GM19239 (cell line): ENCODE measurements at regions not wholly inside any gene's neighbourhood (a gene's known extent, or its start where the extent isn't known, plus 50 kb on each side); places are given as distances from the start of the nearest gene placed in this dataset.
"Not testable (repeated sequence)": the region's sequence is repeated elsewhere in the genome, so short reads cannot be mapped to it uniquely, and the experiment has no call there.

Experiments used
- DNase-seq: peaks from one replicate; pipeline ENCODE4 v3.0.0; 2011; ENCODE audit warnings: low spot score; ENCODE audit not compliant: insufficient read length
- FAIRE-seq: peaks from 2 replicates; lab custom pipeline; 2011; peaks lifted over from hg19 to GRCh38; lab: Jason Lieb, UNC

- DNase-seq (no peak), FAIRE-seq (no peak)
These were observed 262.9 kb upstream of the RBMS1 start for GRCh38 chr2:160756481-160756880.

DNA sequence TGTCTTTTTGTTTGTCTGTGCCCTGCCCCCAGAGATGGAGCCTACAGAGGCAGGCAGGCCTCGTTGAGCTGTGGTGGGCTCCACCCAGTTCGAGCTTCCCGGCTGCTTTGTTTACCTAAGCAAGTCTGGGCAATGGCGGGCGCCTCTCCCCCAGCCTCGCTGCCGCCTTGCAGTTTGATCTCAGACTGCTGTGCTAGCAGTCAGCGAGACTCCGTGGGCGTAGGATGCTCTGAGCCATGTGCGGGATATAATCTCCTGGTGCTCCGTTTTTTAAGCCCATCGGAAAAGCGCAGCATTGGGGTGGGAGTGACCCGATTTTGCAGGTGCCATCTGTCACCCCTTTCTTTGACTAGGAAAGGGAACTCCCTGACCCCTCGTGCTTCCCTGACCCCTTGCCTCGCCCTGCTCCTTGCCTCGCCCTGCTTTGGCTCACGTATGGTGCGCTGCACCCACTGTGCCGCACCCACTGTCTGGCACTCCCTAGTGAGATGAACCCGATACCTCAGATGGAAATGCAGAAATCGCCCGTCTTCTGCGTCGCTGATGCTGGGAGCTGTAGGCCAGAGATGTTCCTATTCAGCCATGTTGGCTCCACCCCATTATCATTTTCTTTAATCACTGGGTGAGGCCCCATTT lies 269.0 kb upstream of the RBMS1 start:
- DNase-seq, FAIRE-seq: not testable (repeated sequence)

- FAIRE-seq, result no peak
- no peak for DNase-seq
These were observed 289.9 kb upstream of the RBMS1 start for GRCh38 chr2:160783474-160783873.

DNA sequence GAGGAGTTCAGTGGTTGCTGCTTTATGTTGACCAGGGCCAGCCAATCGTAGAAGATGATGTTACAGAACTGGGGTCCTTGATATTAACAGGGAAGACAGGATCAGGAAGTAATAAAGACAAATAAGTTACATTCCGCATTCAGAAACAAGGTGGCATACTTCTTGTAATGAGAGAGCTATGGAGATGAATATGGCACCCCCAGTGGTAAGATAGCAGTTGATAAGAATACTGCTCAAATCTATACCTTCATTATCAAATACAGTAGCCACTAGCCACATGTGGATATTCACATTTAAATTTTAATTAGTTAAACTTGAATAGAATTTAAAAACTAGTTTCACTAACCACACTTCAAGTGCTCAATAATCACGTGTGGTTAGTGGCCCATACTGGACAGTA lies 290.4 kb upstream of the RBMS1 start:
- DNase-seq, result no peak
- no peak for FAIRE-seq

DNA sequence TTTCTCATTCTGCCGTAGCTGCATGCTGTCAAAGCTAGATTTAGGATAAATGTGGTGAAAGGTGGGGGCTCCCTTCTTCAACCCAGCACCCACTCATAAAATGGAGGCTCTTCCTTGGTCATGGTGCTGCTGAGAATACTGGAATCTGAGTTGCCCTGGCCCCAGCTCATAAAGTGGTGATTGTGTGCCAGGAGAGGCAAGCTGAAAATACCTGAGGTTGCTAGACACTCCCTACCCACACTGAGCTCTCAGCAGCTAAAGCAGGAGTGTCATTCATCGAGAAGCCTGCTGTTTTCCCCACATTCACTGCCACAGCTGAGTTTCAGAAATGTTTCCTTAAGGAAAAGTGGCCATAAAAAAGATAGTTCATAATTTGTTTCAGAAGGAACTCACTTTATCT lies 297.1 kb upstream of the RBMS1 start:
- DNase-seq (no peak), FAIRE-seq (no peak)

DNA sequence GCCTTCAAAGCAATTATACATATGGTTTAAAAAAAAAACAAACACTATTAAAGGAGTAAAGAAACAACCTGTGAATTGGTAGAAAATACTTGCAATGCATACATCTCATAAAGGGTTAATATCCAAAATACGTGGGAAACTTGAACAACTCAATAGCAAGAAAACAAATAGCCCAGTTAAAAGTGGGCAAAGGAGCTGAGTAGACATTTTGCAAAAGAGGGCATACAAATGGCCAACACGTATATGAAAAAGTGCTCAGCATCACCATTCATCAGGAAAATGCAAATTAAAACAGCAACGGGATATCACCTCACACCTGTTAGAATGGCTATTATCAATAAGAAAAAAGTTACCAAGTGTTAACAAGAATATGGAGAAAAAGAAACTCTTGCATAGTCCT lies 298.3 kb upstream of the RBMS1 start:
- no peak for FAIRE-seq
- no peak for DNase-seq

DNA sequence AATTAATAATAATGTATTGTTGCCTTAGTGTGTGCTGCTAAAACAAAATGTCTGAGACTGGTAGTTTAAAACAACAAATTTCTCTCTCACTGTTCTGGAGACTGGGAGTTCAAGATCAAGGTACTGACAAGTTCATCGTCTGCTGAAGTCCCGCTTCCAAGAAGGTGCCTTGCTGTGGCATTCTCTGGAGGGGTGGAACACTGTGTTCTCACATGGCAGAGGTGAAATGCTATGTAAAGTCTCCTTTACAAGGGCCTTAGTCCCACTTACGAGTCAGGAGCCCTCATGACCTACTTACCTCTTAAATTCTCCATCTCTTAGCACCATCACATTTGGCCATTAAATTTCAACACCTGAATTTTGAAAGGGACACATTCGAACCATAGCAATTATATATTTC lies 299.2 kb upstream of the RBMS1 start:
- no peak for FAIRE-seq
- no peak for DNase-seq

DNA sequence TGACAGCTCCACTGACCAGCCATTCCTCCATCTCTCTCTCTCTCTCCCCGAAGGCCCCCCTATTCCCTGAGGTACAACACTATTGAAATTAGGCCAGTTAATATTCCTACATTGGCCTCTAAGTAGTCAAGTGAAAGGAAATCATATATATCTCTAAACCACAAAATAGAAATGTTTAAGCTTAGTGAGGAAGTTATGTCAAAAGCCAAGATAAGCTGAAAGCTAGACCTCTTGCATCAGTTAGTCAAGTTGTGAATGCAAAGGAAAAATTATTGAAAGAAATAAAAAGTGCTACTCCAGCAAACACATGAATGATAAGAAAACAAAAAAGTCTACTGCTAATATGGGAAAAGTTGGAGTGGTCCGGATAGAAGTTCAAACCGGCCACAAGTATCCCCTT lies 301.3 kb upstream of the RBMS1 start:
- FAIRE-seq, result no peak

GRCh38 chr2:160803881-160804280 lies 310.3 kb upstream of the RBMS1 start:
- FAIRE-seq (no peak), DNase-seq (no peak)

More for the DNA sequence above, 301.3 kb upstream of the RBMS1 start:
- no peak for DNase-seq

- no peak for FAIRE-seq
- DNase-seq, result no peak
These were observed 316.8 kb upstream of the RBMS1 start for GRCh38 chr2:160810406-160810805.

DNA sequence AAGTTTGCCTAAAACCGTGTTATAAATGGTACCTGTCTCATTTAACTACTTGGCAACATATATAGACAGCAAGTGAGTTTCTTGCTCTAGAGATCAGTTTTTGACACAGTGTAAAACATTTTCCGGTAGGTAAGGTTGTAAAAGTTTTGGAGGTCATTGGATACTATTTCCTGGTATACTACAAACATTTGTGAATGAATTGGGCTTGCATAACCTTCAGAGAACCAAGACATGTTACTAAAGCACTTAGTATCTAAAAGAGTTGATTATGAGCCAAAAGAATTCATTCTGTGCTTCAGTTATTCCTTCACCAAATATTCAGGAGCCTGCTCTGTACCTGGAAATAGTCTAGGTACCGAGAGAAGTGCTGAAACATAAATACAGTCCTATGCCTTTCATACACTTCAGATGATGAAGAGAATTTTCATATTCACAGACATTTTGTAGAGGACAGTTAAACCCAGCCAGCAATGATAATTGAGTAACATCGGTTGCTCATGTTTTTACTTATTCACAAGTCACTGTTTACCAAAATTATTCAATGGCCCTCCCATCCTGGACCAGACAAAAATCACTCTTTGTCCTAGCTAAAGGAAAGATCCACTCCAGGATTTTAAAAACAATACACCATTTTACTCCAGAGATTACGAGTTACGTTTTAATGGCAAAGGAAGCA lies 319.4 kb upstream of the RBMS1 start:
- no peak for FAIRE-seq
- no peak for DNase-seq

DNA sequence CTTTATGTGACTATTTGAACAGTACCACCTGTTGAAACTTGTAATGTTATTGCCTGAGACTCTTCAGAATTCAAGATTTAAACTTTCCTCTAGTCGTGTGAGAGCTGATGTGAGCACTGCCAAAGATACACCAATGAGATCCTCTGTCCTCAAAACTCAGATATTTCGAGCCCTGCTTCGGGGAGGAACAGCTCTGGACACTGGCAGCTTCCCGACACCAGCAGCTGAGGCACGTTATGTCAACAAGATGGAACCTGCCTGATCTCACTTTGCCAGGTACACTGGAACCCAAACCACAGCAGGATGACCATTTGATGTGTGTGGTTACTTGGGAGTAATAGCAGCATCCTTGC lies 319.9 kb upstream of the RBMS1 start:
- FAIRE-seq, result no peak
- DNase-seq, result no peak

GRCh38 chr2:160816916-160817499 lies 323.4 kb upstream of the RBMS1 start:
- FAIRE-seq, result no peak

DNA sequence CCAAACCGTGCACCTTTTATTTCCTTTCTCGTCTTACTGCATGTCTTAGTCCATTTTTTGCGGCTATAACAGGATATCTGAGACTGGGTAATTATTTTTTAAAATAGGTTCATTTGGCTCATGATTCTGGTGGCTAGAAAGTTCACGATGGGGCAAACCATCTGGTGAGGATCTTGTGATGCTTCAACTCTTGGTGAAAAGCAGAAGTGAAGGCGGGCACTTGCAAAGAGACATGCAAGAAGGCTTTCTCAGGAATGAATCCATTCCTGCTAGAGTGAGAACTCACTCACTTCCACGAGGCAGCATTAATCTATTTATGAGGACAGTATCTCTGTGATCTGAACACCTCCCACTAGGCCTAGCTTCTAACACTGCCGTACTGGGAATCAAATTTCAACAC lies 327.1 kb upstream of the RBMS1 start:
- no peak for FAIRE-seq
- no peak for DNase-seq

More at GRCh38 chr2:160816916-160817499, 323.4 kb upstream of the RBMS1 start:
- no peak for DNase-seq

DNA sequence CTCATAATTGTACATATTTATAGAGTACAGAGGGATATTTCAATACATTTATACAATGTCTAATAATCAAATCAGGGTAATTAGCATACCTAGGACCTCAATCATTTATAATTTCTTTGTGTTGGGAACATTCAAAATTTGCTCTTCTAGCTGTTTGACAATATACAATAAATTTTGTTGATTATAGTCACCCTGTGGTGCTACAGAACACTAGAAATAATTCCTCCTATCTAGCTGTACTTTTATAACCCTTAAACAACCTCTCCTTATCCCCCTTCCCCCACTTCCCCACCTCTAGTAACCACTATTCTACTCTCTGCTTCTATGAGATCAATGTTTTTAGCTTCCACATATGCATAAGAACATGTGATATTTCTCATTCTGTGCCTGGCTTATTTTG lies 328.4 kb upstream of the RBMS1 start:
- FAIRE-seq (no peak), DNase-seq (no peak)

DNA sequence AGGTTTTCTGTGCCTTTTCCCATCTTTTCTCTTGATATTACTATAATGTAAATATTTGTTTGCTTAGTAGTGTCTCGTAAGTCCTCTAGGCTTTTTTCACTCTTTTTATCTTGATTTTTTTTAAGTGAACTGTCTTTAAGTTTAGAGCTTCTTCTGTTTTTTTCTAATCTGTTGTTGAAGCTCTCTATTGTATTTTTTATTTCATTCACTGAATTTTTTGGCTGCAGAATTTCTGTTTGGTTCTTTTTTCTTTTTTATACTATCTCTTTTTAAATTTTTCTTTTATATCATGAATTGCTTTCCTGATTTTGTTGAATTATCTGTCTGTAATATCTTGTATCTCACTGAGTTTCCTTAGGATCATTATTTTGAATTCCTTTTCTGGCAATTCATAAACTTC lies 331.8 kb upstream of the RBMS1 start:
- FAIRE-seq (no peak), DNase-seq (no peak)

GRCh38 chr2:160826496-160826895 lies 332.9 kb upstream of the RBMS1 start:
- FAIRE-seq (no peak), DNase-seq (no peak)

DNA sequence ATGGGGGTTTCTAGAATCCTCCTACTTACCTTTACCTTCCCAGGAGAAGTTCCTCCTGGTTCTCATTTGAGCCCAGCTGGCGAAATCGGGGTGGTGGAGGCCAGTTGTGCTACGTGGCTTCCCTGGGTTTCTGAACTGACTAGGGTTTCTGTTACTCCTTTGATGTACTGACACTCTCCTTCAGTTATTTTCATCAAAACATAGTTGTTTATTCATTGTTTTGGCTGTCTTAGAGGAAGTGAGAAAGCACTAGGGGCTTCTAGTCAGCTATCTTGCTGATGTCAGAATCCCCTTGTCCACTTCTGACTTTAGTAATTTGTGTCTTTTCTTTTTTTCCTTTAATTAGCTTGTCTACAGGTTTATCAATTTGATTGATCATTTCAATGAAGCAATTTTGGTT lies 332.2 kb upstream of the TANK start:
- FAIRE-seq, result no peak
- no peak for DNase-seq

GRCh38 chr2:160832381-160832780 lies 327.8 kb upstream of the TANK start:
- not testable (repeated sequence) for DNase-seq, FAIRE-seq

DNA sequence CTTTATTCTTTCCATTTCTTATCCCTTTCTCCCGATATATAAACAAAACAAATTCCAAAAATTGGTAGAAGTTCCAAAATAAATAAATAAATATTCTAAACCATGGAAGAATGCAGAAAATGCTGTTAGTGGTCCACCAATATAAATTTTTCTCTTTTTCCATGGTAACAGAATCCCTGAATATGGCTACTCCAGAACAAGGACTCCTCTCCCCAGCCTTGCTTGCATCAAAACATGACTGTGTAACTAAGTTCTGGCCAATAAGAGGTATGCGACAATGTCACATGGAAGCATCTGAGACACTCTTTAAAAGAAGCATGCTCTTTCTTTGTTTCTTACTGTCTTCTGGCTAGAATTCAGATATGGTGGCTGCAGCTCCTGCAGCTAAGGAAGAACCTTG lies 325.1 kb upstream of the TANK start:
- no peak for DNase-seq
- no peak for FAIRE-seq

DNA sequence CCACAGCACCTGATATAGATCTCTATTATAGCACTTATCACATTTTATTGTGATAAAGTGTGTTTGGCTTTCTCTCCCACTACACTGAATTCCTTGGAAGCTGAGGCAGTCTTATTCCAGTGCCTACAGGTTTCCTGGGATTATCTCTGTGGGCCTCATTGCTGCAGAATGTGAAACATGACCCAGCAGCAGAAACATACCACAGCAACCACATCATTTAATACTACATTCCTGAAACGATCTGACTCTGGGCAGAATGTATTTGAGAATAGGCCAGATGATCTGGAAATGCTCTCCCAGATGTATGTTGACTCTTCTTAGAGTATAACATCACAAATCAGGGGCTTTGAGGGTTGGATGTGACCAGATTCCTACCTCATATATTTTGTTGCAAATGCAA lies 323.5 kb upstream of the TANK start:
- DNase-seq, result no peak
- no peak for FAIRE-seq

DNA sequence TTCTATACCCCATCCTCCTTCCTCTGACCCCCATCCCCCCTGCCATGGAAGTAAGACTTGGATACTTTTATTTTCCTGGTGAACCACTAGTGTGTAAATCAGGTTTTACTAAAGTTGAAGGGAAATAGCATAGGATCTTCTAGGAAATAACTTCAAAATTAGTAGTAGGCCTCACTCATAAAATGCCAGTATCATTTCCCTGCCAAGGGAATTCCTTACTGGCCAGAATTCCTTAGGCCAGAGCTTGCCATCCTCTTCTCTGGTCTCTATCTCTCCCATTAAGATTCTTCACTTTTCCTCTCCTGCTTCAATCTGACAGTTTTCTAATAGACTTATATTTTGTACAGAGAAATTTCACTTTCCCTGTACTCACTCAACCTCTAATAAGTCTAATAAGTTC lies 322.8 kb upstream of the TANK start:
- FAIRE-seq, result no peak
- DNase-seq, result no peak
